HepG2 (cell line): ENCODE measurements at regions not wholly inside any gene's neighbourhood (a gene's known extent, or its start where the extent isn't known, plus 50 kb on each side); places are given as distances from the start of the nearest gene placed in this dataset.

ENCODE experiments used
- ATM ChIP-seq: fragments of 450-650 bp; IDR thresholded peaks from 2 replicates; pipeline ENCODE4 v1.7.1; 2017; ENCODE audit warnings: mild to moderate bottlenecking, borderline replicate concordance
- ATRX ChIP-seq: sonication (generic); formaldehyde crosslinking; IDR thresholded peaks from 2 replicates; pipeline ENCODE4 v1.4.0; 2020; ENCODE audit warnings: missing genetic modification reagents, borderline replicate concordance
- ESRRA ChIP-seq: sonication (generic); formaldehyde crosslinking; IDR thresholded peaks from 2 replicates; pipeline ENCODE4 v1.5.1; 2020; ENCODE audit warnings: mild to moderate bottlenecking, low read depth, missing genetic modification reagents
- HHEX ChIP-seq: IDR thresholded peaks from 2 replicates; pipeline ENCODE4 v1.6.1; 2016; ENCODE audit warnings: control low read depth
- HNF4G ChIP-seq, 2 experiments: sonication (generic) in 1 of 2; formaldehyde crosslinking in 1 of 2; IDR thresholded peaks; 2 replicates each; pipeline versions ENCODE4 v1.4.0 to v1.6.1; 2011 to 2020; ENCODE audit warnings: borderline replicate concordance in 2 of 2, low read depth in 2 of 2, mild to moderate bottlenecking in 2 of 2, low read length in 1 of 2, missing genetic modification reagents in 1 of 2, moderate library complexity in 1 of 2
- MAFF ChIP-seq: IDR thresholded peaks from 2 replicates; pipeline ENCODE4 v1.6.1; 2011; ENCODE audit warnings: low read depth, low read length, improper control_type of control experiment
- NCOR1 ChIP-seq: fragments of 200-600 bp; sonication (generic); IDR thresholded peaks from 2 replicates; pipeline ENCODE4 v1.7.0; 2017; ENCODE audit warnings: antibody characterized with exemption, low read length, borderline replicate concordance
- POGZ ChIP-seq: sonication (generic); formaldehyde crosslinking; IDR thresholded peaks from 2 replicates; pipeline ENCODE4 v1.4.0; 2020; ENCODE audit warnings: mild to moderate bottlenecking, missing genetic modification reagents
- RBAK ChIP-seq: sonication (generic); formaldehyde crosslinking; IDR thresholded peaks from 2 replicates; pipeline ENCODE4 v1.5.1; 2020; ENCODE audit warnings: mild to moderate bottlenecking, missing genetic modification reagents
- TGIF2 ChIP-seq: IDR thresholded peaks from 2 replicates; pipeline ENCODE4 v1.6.1; 2016; ENCODE audit warnings: control low read depth, missing compliant biosample characterization
- ZMYM2 ChIP-seq: sonication (generic); formaldehyde crosslinking; IDR thresholded peaks from 2 replicates; pipeline ENCODE4 v1.8.0; 2022; ENCODE audit warnings: mild to moderate bottlenecking, missing genetic modification reagents
- ZNF138 ChIP-seq: sonication (generic); formaldehyde crosslinking; IDR thresholded peaks from 2 replicates; pipeline ENCODE4 v1.5.0; 2020; ENCODE audit warnings: mild to moderate bottlenecking, low read depth, missing genetic modification reagents
- ZNF484 ChIP-seq: sonication (generic); formaldehyde crosslinking; IDR thresholded peaks from 2 replicates; pipeline ENCODE4 v1.5.1; 2020; ENCODE audit warnings: mild to moderate bottlenecking, low read depth, missing genetic modification reagents, borderline replicate concordance
- ZNF605 ChIP-seq: sonication (generic); formaldehyde crosslinking; IDR thresholded peaks from 2 replicates; pipeline ENCODE4 v1.8.0; 2022; ENCODE audit warnings: mild to moderate bottlenecking, missing genetic modification reagents
- ZNF746 ChIP-seq: sonication (generic); formaldehyde crosslinking; IDR thresholded peaks from 2 replicates; pipeline ENCODE4 v1.8.0; 2022; ENCODE audit warnings: mild to moderate bottlenecking, missing genetic modification reagents
- TF ChIP-seq, protein P1 (sequence below): sonication (generic); formaldehyde crosslinking; IDR thresholded peaks from 2 replicates; pipeline ENCODE4 v1.5.1; 2020; ENCODE audit warnings: missing genetic modification reagents, mild to moderate bottlenecking, borderline replicate concordance
- TF ChIP-seq, protein P2 (sequence below): sonication (generic); formaldehyde crosslinking; IDR thresholded peaks from 2 replicates; pipeline ENCODE4 v1.8.1; 2023; ENCODE audit warnings: mild to moderate bottlenecking, inconsistent platforms, moderate library complexity, missing genetic modification reagents, borderline replicate concordance
- TF ChIP-seq, protein P3 (sequence below): sonication (generic); formaldehyde crosslinking; IDR thresholded peaks from 2 replicates; pipeline ENCODE4 v1.4.0; 2020; ENCODE audit warnings: missing genetic modification reagents, mild to moderate bottlenecking, borderline replicate concordance
- TF ChIP-seq, protein P4 (sequence below): sonication (generic); formaldehyde crosslinking; IDR thresholded peaks from 2 replicates; pipeline ENCODE4 v1.4.0; 2020; ENCODE audit warnings: missing genetic modification reagents, borderline replicate concordance
- TF ChIP-seq, protein P5 (sequence below): sonication (generic); formaldehyde crosslinking; IDR thresholded peaks from 2 replicates; pipeline ENCODE4 v1.4.0; 2020; ENCODE audit warnings: missing genetic modification reagents

DNA sequence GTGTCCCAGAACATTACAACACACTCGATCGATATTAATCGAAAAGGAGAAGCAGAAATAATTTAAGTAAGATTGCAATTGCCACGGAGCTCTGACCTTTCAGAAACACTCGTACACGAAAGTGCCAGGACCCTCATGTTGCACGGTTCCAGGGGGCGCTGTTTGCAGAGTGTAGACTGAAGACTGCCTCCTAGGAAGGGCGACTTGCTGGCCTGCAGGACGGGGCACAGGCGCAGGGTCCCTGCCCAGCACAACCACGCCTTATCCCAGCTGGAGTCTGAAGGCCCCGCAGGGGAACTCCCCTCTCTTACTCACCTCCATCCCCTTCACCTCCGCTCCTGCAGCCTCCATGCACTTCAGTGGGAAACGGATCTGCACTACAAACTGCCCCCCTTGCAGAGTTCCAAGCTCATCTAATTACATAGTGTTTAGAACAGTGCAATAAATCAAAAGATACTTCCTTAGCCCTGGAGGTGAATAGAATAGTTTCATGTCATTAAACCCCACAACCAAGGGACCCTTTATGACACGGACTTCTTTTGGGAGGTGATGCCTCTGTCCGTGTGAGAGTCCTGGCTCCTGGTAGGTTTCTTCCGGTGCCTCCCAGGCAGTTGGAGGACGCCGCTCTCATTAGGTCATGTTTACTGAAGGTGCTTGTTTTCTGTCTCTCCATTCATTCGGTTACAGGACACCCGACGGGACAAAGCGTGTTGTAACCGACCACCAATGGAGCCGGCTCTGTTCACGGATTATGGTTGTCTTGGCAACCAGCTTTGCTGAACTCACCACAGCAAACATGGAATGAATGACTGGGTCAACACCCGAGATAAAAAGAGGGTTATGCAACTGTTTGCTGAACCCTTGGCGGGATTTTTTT is 262.2 kb downstream of the BAMBI start (continued):
- TF ChIP-seq, protein P1, sequence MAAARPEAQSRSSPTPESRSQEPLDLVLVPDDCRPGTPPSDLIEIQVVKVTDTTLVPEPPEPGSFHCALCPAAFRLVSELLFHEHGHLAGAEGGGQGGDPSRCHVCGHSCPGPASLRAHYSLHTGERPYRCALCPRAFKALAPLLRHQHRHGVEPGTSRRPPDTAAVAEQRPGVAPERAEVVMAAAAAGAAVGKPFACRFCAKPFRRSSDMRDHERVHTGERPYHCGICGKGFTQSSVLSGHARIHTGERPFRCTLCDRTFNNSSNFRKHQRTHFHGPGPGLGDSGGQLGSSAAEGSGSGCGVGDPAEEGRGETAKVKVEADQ (CRISPR knock-in tag), result peak; percentile 100
- peak; percentile 73 for TF ChIP-seq POGZ (CRISPR knock-in tag)
- TF ChIP-seq HHEX (CRISPR knock-in tag), result peak; percentile 84
- no peak for TF ChIP-seq RBAK
- TF ChIP-seq ZMYM2 (CRISPR knock-in tag), result peak; percentile 40; the same call in 1 of the 2 replicates
- TF ChIP-seq ESRRA (CRISPR knock-in tag), result peak; percentile 23; the same call in 1 of the 2 replicates
- TF ChIP-seq ATRX (CRISPR knock-in tag), result no peak
- TF ChIP-seq ZNF605, result no peak
- TF ChIP-seq, protein P2, sequence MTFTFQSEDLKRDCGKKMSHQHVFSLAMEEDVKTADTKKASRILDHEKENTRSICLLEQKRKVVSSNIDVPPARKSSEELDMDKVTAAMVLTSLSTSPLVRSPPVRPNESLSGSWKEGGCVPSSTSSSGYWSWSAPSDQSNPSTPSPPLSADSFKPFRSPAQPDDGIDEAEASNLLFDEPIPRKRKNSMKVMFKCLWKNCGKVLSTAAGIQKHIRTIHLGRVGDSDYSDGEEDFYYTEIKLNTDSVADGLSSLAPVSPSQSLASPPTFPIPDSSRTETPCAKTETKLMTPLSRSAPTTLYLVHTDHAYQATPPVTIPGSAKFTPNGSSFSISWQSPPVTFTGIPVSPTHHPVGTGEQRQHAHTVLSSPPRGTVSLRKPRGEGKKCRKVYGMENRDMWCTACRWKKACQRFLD (CRISPR knock-in tag), result peak; percentile 75; the same call in 1 of the 2 replicates
- TF ChIP-seq TGIF2 (CRISPR knock-in tag), result peak; percentile 25; the same call in 1 of the 2 replicates
- no peak for TF ChIP-seq ZNF138 (CRISPR knock-in tag)
- no peak for TF ChIP-seq ZNF484 (CRISPR knock-in tag)
- peak; percentile 64 for TF ChIP-seq ZNF746
- peak; percentile 84; the same call in 1 of the 2 replicates for TF ChIP-seq ATM
- TF ChIP-seq, protein P3, sequence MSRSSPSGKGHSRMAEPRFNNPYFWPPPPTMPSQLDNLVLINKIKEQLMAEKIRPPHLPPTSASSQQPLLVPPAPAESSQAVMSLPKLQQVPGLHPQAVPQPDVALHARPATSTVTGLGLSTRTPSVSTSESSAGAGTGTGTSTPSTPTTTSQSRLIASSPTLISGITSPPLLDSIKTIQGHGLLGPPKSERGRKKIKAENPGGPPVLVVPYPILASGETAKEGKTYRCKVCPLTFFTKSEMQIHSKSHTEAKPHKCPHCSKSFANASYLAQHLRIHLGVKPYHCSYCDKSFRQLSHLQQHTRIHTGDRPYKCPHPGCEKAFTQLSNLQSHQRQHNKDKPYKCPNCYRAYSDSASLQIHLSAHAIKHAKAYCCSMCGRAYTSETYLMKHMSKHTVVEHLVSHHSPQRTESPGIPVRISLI, result peak; percentile 98
- TF ChIP-seq, protein P4, sequence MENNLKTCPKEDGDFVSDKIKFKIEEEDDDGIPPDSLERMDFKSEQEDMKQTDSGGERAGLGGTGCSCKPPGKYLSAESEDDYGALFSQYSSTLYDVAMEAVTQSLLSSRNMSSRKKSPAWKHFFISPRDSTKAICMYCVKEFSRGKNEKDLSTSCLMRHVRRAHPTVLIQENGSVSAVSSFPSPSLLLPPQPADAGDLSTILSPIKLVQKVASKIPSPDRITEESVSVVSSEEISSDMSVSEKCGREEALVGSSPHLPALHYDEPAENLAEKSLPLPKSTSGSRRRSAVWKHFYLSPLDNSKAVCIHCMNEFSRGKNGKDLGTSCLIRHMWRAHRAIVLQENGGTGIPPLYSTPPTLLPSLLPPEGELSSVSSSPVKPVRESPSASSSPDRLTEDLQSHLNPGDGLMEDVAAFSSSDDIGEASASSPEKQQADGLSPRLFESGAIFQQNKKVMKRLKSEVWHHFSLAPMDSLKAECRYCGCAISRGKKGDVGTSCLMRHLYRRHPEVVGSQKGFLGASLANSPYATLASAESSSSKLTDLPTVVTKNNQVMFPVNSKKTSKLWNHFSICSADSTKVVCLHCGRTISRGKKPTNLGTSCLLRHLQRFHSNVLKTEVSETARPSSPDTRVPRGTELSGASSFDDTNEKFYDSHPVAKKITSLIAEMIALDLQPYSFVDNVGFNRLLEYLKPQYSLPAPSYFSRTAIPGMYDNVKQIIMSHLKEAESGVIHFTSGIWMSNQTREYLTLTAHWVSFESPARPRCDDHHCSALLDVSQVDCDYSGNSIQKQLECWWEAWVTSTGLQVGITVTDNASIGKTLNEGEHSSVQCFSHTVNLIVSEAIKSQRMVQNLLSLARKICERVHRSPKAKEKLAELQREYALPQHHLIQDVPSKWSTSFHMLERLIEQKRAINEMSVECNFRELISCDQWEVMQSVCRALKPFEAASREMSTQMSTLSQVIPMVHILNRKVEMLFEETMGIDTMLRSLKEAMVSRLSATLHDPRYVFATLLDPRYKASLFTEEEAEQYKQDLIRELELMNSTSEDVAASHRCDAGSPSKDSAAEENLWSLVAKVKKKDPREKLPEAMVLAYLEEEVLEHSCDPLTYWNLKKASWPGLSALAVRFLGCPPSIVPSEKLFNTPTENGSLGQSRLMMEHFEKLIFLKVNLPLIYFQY (CRISPR knock-in tag), result peak; percentile 65; the same call in 1 of the 2 replicates
- no peak for TF ChIP-seq MAFF
- peak; percentile 84; the same call in 1 of the 2 replicates for TF ChIP-seq HNF4G (IDR thresholded peaks at IDR 0.05; ENCODE audit: borderline replicate concordance, low read depth, low read length)
- TF ChIP-seq HNF4G (CRISPR knock-in tag; IDR thresholded peaks at IDR 0.05; ENCODE audit: borderline replicate concordance, low read depth), result no peak
- TF ChIP-seq, protein P5, sequence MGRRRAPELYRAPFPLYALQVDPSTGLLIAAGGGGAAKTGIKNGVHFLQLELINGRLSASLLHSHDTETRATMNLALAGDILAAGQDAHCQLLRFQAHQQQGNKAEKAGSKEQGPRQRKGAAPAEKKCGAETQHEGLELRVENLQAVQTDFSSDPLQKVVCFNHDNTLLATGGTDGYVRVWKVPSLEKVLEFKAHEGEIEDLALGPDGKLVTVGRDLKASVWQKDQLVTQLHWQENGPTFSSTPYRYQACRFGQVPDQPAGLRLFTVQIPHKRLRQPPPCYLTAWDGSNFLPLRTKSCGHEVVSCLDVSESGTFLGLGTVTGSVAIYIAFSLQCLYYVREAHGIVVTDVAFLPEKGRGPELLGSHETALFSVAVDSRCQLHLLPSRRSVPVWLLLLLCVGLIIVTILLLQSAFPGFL (CRISPR knock-in tag), result no peak
- peak; percentile 88; the same call in 1 of the 2 replicates for TF ChIP-seq NCOR1
